ENCODE measurements at regions not wholly inside any gene's neighbourhood (a gene's known extent, or its start where the extent isn't known, plus 50 kb on each side); places are given as distances from the start of the nearest gene placed in this dataset.

DNA sequence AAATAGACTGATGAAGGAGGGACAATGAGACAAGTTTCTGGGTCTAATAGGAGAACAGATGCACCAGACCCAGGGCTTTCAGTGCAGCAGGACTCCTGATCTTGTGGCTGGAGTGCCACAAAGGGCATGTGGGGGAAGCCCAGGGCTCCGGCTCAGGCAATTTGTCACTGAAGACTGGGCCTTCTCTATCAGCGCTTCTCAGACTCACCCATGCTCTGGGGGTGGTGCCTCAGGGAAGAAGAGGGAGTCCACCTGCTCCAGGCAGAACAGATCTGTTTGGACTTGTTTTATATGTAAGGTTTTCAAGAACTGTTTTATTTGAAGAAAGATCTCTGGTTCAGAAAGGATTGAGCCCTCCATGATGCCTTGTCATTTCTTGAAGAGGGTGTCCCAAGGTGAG is 112.4 kb upstream of the TLE3 start:
- no peaks in the 10 kb centered on the region for H3K79me2 ChIP-seq (ENCODE audit: control insufficient read depth in 1 of 2, insufficient read depth in 2 of 2, low read length in 2 of 2)
- ChIA-PET POLR2A (ENCODE audit: partially characterized antibody) (interaction anchor here (1.1 kb wide), 1 partner anchor 68 kb away, joined by 6 read pairs; no protein-coding TSS in a partner anchor), CTCF (ENCODE audit: partially characterized antibody) (interaction anchor here (0.6 to 1.3 kb wide), 4 partner anchors 10 to 319 kb away, joined by 3 read pairs; no protein-coding TSS in a partner anchor)
- no peaks in the 10 kb centered on the region for H3K27me3 ChIP-seq (replicated peaks in 1 of 4; ENCODE audit: control insufficient read depth in 3 of 4, extremely low read depth in 1 of 4, insufficient read depth in 3 of 4, low read length in 3 of 4)
- FAIRE-seq (no peak), DNase-seq (ENCODE audit: low read depth in 1 of 2, low spot score in 2 of 2) (no peak)
- 85% methylated on average over 2 of the region's 2 CpGs; no CpG with 5 or more reads in 1 of the 2 experiments for WGBS, 2 experiments (ENCODE audit: extremely low coverage in 1 of 2, insufficient coverage in 1 of 2, insufficient read length in 1 of 2, insufficient replicate concordance in 2 of 2, low coverage in 1 of 2, low lambda C conversion rate in 2 of 2, missing lambda C conversion rate in 1 of 2)
- no peak overlapping the region for H2AK5ac ChIP-seq (ENCODE audit: low read depth, low read length)
- H3K4ac ChIP-seq (replicated peaks; ENCODE audit: insufficient read length, low read depth, low read length): no peak overlapping the region
- H3K14ac ChIP-seq (ENCODE audit: insufficient read length): no peak overlapping the region
- H3K36me3 ChIP-seq (ENCODE audit: control insufficient read depth in 2 of 4, insufficient read depth in 4 of 4, low read length in 3 of 4): no peaks in the 10 kb centered on the region
- H3K56ac ChIP-seq (replicated peaks; ENCODE audit: insufficient read length, low read depth, low read length): no peak overlapping the region
- no peak overlapping the region for H2BK120ac ChIP-seq (replicated peaks; ENCODE audit: low read depth, low read length)
- no peak for TF ChIP-seq EGR1 (IDR thresholded peaks at IDR 0.05; ENCODE audit: borderline replicate concordance, low read depth, low read length)
- TF ChIP-seq SP2 (IDR thresholded peaks at IDR 0.05; ENCODE audit: low read length): no peak
- no peak for TF ChIP-seq PHF8 (conservative IDR thresholded peaks at IDR 0.05; ENCODE audit: low read depth, low read length)
- TF ChIP-seq KDM5A (IDR thresholded peaks at IDR 0.05; ENCODE audit: low read length): no peak
- no peak for TF ChIP-seq RBBP5 (IDR thresholded peaks at IDR 0.05; ENCODE audit: borderline replicate concordance, low read depth, low read length)
- TF ChIP-seq JUND (IDR thresholded peaks at IDR 0.05; ENCODE audit: low read length): no peak
- no peak for TF ChIP-seq EZH2 (IDR thresholded peaks at IDR 0.05; ENCODE audit: low read depth, low read length, severe bottlenecking)
- no peak for TF ChIP-seq POU5F1 (IDR thresholded peaks at IDR 0.05; ENCODE audit: low read depth, low read length)
- TF ChIP-seq TEAD4 (IDR thresholded peaks at IDR 0.05; ENCODE audit: low read depth, low read length): no peak
- TF ChIP-seq POLR2AphosphoS5 (IDR thresholded peaks at IDR 0.05; ENCODE audit: low read depth, low read length): no peak
- no peak for TF ChIP-seq TAF1 (IDR thresholded peaks at IDR 0.05; ENCODE audit: low read depth, low read length)
- TF ChIP-seq RFX5 (IDR thresholded peaks at IDR 0.05; ENCODE audit: borderline replicate concordance, low read depth, low read length): no peak
- TF ChIP-seq SIX5 (IDR thresholded peaks at IDR 0.05; ENCODE audit: low read depth, low read length): no peak
- H4K5ac ChIP-seq (ENCODE audit: insufficient read length, low read depth, low read length): no peak overlapping the region
- H4K20me1 ChIP-seq (replicated peaks in 1 of 2; ENCODE audit: control insufficient read depth in 1 of 2, insufficient read depth in 2 of 2, low read length in 2 of 2): no peaks in the 10 kb centered on the region
- no peak overlapping the region for H2AFZ ChIP-seq (ENCODE audit: low read length)
- peaks cover 0 to 7% (median 1%) of the 10 kb centered on the region in 4 experiments; a peak in 4 of 7 replicates for H3K4me1 ChIP-seq (replicated peaks in 1 of 4; ENCODE audit: control insufficient read depth in 3 of 4, insufficient read depth in 4 of 4, low read length in 3 of 4)
- H3K4me3 ChIP-seq (ENCODE audit: extremely low read depth in 1 of 4, insufficient read depth in 2 of 4, low read depth in 3 of 4, low read length in 4 of 4): no peak overlapping the region
- H2BK5ac ChIP-seq (ENCODE audit: low read depth, low read length): no peak overlapping the region
- H3K23me2 ChIP-seq (ENCODE audit: low read depth, low read length): no peaks in the 10 kb centered on the region
- no peaks in the 10 kb centered on the region for H3K9me3 ChIP-seq (ENCODE audit: insufficient read depth in 2 of 2, low read depth in 1 of 2, low read length in 1 of 2)
- no peak overlapping the region for H3K27ac ChIP-seq (ENCODE audit: low read depth, low read length)
- no peak overlapping the region for H3K9ac ChIP-seq (replicated peaks in 1 of 4; ENCODE audit: extremely low read depth in 1 of 4, low read depth in 3 of 4, low read length in 3 of 4)
- H2BK12ac ChIP-seq (ENCODE audit: low read depth, low read length): no peak overlapping the region
- H2BK15ac ChIP-seq (ENCODE audit: low read length): no peak overlapping the region
- no peak overlapping the region for H3K4me2 ChIP-seq (ENCODE audit: insufficient read depth in 1 of 2, low read depth in 2 of 2, low read length in 2 of 2)
- H4K8ac ChIP-seq (ENCODE audit: extremely low read depth, insufficient read depth, low read length): no peak overlapping the region
- H3K79me1 ChIP-seq (ENCODE audit: low read depth, low read length): no peaks in the 10 kb centered on the region
- H4K91ac ChIP-seq (replicated peaks; ENCODE audit: insufficient read length, low read length): no peak overlapping the region
- H3K18ac ChIP-seq (ENCODE audit: extremely low read depth, low read length): no peak overlapping the region
- no peak overlapping the region for H2BK20ac ChIP-seq (ENCODE audit: low read length)
- no peak overlapping the region for H3K23ac ChIP-seq (ENCODE audit: insufficient read length)

Data from H1 (cell line).